Stimulated activated naive B cell treated with anti-CD40 and anti-IgM and Interleukin-4, amounts not matched to agents 10 μg/mL and 1 μg/mL and 100 μg/mL, for 72 hours (primary cell): ENCODE measurements at regions not wholly inside any gene's neighbourhood (a gene's known extent, or its start where the extent isn't known, plus 50 kb on each side); places are given as distances from the start of the nearest gene placed in this dataset.

Experiments used
- ATAC-seq, 2 donors: fragments of 150-1000 bp; cut with Tn5 transposase; replicated peaks; 2 replicates each; pipeline ENCODE4 v1.10.0; 2021; ENCODE audit warnings: moderate library complexity in 1 of 2
- DNase-seq: peaks from one replicate; pipeline ENCODE4 v3.0.0; 2021
- H3K27ac Mint-ChIP-seq: one replicate; pipeline ENCODE4 v1.8.0; 2022; ENCODE audit warnings: mild to moderate bottlenecking, mixed read lengths
- H3K27me3 Mint-ChIP-seq, 2 donors: one replicate each; pipeline ENCODE4 v1.8.0; 2022; ENCODE audit warnings: mixed read lengths in 2 of 2
- H3K36me3 Mint-ChIP-seq, 2 donors: one replicate each; pipeline ENCODE4 v1.8.0; 2022; ENCODE audit warnings: mixed read lengths in 2 of 2, mild to moderate bottlenecking in 1 of 2
- H3K4me1 Mint-ChIP-seq, 2 donors: one replicate each; pipeline ENCODE4 v1.8.0; 2022; ENCODE audit warnings: mixed read lengths in 2 of 2, mild to moderate bottlenecking in 1 of 2
- H3K4me3 Mint-ChIP-seq, 2 donors: one replicate each; pipeline ENCODE4 v1.8.0; 2022; ENCODE audit warnings: mild to moderate bottlenecking in 2 of 2, mixed read lengths in 2 of 2, moderate library complexity in 1 of 2
- H3K9me3 Mint-ChIP-seq, 2 donors: one replicate each; pipeline ENCODE4 v1.8.0; 2022; ENCODE audit warnings: mixed read lengths in 2 of 2, mild to moderate bottlenecking in 1 of 2

- Mint-ChIP-seq H3K9me3 (no peaks in the 10 kb centered on the region), H3K36me3 (no peaks in the 10 kb centered on the region), H3K27ac (no peak overlapping the region), H3K4me3 (no peak overlapping the region), H3K4me1 (peaks cover 5 to 11% of the 10 kb centered on the region in 2 donors), H3K27me3 (peaks cover 35 to 48% of the 10 kb centered on the region in 2 donors)
- ATAC-seq, result no peak
- DNase-seq, result no peak
These were observed 56.6 kb upstream of the KCNG1 start for GRCh38 chr20:51079488-51079887.

GRCh38 chr20:51077686-51078060, 54.8 kb upstream of the KCNG1 start:
- Mint-ChIP-seq H3K27me3 (peaks cover 31 to 42% of the 10 kb centered on the region in 2 donors), H3K36me3 (no peaks in the 10 kb centered on the region), H3K4me3 (no peak overlapping the region), H3K9me3 (peaks cover 3 to 6% of the 10 kb centered on the region in 2 donors), H3K4me1 (peaks cover 5 to 11% of the 10 kb centered on the region in 2 donors), H3K27ac (no peak overlapping the region)
- no peak for DNase-seq
- ATAC-seq, result peak in 1 of 2 donors; percentile 34

- Mint-ChIP-seq H3K27ac (no peak overlapping the region), H3K9me3 (peaks cover 3 to 6% of the 10 kb centered on the region in 2 donors), H3K4me1 (peaks cover 5 to 11% of the 10 kb centered on the region in 2 donors), H3K27me3 (peaks cover 30 to 37% of the 10 kb centered on the region in 2 donors), H3K36me3 (no peaks in the 10 kb centered on the region), H3K4me3 (no peak overlapping the region)
- ATAC-seq (no peak), DNase-seq (no peak)
These were observed 54.1 kb upstream of the KCNG1 start for GRCh38 chr20:51076786-51077685.

- H3K4me1 Mint-ChIP-seq, result peaks cover 5 to 11% of the 10 kb centered on the region in 2 donors
- H3K4me3 Mint-ChIP-seq, result no peak overlapping the region
- H3K27me3 Mint-ChIP-seq, result peaks cover 32 to 38% of the 10 kb centered on the region in 2 donors
- ATAC-seq (no peak), DNase-seq (no peak)
- peaks cover 3 to 6% of the 10 kb centered on the region in 2 donors for H3K9me3 Mint-ChIP-seq
- no peak overlapping the region for H3K27ac Mint-ChIP-seq
- H3K36me3 Mint-ChIP-seq, result no peaks in the 10 kb centered on the region
These were observed 51.2 kb upstream of the KCNG1 start for GRCh38 chr20:51074062-51074461.
